ENCODE measurements at regions not wholly inside any gene's neighbourhood (a gene's known extent, or its start where the extent isn't known, plus 50 kb on each side); places are given as distances from the start of the nearest gene placed in this dataset.

DNA sequence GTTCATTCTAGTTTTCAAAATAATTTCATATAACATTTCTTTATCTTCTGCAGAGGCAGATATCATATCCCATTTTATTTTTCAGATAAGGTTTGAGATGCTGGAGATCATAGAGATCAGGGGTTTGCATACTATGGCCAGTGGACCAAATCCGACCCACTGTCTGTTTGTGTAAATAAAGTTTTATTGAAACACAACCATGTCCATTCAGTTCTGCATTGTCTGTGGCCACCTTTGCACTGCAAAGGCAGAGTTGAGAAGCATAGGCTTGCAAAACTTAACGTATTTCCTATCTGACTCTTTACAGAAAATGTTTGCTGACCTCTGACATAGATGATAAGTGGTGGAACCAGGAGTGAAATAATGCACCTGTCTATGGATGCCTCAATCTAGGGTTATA lies 63.9 kb upstream of the SOD3 start:
- TF ChIP-seq NFE2L2 (IDR thresholded peaks at IDR 0.05; ENCODE audit: low read depth, low read length) (no peak), BHLHE40 (IDR thresholded peaks at IDR 0.05; ENCODE audit: low read depth, low read length) (no peak), RCOR1 (IDR thresholded peaks at IDR 0.05; ENCODE audit: insufficient replicate concordance, low read length) (no peak), MXI1 (IDR thresholded peaks at IDR 0.05; ENCODE audit: borderline replicate concordance, low read depth, low read length) (no peak), CHD1 (IDR thresholded peaks at IDR 0.05; ENCODE audit: low read depth, low read length) (no peak), RFX5 (IDR thresholded peaks at IDR 0.05; ENCODE audit: low read depth, low read length) (no peak), RAD21 (IDR thresholded peaks at IDR 0.05; ENCODE audit: low read length) (no peak), POLR2A (IDR thresholded peaks at IDR 0.05; ENCODE audit: low read depth, low read length) (no peak), MAFK (IDR thresholded peaks at IDR 0.05; ENCODE audit: low read depth, low read length) (no peak), MAZ (IDR thresholded peaks at IDR 0.05; ENCODE audit: borderline replicate concordance, low read depth, low read length) (no peak), CEBPB (IDR thresholded peaks at IDR 0.05; ENCODE audit: low read depth, low read length) (no peak), FOS (IDR thresholded peaks at IDR 0.05; ENCODE audit: low read depth, low read length) (no peak), SMC3 (IDR thresholded peaks at IDR 0.05; ENCODE audit: low read depth, low read length) (no peak)
- TF ChIP-seq, protein P1, sequence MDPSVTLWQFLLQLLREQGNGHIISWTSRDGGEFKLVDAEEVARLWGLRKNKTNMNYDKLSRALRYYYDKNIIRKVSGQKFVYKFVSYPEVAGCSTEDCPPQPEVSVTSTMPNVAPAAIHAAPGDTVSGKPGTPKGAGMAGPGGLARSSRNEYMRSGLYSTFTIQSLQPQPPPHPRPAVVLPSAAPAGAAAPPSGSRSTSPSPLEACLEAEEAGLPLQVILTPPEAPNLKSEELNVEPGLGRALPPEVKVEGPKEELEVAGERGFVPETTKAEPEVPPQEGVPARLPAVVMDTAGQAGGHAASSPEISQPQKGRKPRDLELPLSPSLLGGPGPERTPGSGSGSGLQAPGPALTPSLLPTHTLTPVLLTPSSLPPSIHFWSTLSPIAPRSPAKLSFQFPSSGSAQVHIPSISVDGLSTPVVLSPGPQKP (IDR thresholded peaks at IDR 0.05; ENCODE audit: borderline replicate concordance, low read depth, low read length) = no peak
- TF ChIP-seq, protein P2, sequence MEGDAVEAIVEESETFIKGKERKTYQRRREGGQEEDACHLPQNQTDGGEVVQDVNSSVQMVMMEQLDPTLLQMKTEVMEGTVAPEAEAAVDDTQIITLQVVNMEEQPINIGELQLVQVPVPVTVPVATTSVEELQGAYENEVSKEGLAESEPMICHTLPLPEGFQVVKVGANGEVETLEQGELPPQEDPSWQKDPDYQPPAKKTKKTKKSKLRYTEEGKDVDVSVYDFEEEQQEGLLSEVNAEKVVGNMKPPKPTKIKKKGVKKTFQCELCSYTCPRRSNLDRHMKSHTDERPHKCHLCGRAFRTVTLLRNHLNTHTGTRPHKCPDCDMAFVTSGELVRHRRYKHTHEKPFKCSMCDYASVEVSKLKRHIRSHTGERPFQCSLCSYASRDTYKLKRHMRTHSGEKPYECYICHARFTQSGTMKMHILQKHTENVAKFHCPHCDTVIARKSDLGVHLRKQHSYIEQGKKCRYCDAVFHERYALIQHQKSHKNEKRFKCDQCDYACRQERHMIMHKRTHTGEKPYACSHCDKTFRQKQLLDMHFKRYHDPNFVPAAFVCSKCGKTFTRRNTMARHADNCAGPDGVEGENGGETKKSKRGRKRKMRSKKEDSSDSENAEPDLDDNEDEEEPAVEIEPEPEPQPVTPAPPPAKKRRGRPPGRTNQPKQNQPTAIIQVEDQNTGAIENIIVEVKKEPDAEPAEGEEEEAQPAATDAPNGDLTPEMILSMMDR (conservative IDR thresholded peaks at IDR 0.05; ENCODE audit: low read depth, low read length) = no peak
- TF ChIP-seq, protein P3, sequence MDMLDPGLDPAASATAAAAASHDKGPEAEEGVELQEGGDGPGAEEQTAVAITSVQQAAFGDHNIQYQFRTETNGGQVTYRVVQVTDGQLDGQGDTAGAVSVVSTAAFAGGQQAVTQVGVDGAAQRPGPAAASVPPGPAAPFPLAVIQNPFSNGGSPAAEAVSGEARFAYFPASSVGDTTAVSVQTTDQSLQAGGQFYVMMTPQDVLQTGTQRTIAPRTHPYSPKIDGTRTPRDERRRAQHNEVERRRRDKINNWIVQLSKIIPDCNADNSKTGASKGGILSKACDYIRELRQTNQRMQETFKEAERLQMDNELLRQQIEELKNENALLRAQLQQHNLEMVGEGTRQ (IDR thresholded peaks at IDR 0.05; ENCODE audit: low read depth, low read length) = no peak
- peaks cover 12% of the 10 kb centered on the region for H3K27me3 ChIP-seq (ENCODE audit: control insufficient read depth, insufficient read depth, low read length)
- H3K14ac ChIP-seq (replicated peaks; ENCODE audit: low read depth, low read length) = no peak overlapping the region
- no peak overlapping the region for H2BK120ac ChIP-seq (ENCODE audit: low read depth, low read length)
- in situ Hi-C loops (cut with MboI; ENCODE audit: low sequenced_read_pairs) (no loop called here), intact Hi-C loops (cut with micrococcal nuclease) (loop anchor here (10.0 kb wide), 1 partner anchor 253 kb away; no protein-coding TSS in a partner anchor), dilution Hi-C loops (cut with HindIII; ENCODE audit: low sequenced_read_pairs, unreplicated experiment) (no loop called here)
- no peak overlapping the region for H4K5ac ChIP-seq (ENCODE audit: low read depth, low read length)
- ATAC-seq (ENCODE audit: low read depth) = no peak
- no peak overlapping the region for H3K4me3 ChIP-seq (ENCODE audit: insufficient read depth, low read depth, low read length)
- H3K27ac ChIP-seq (ENCODE audit: insufficient read depth, low read length) = no peak overlapping the region
- no peak overlapping the region for H2AK5ac ChIP-seq (ENCODE audit: low read depth, low read length)
- H3K18ac ChIP-seq (ENCODE audit: low read depth, low read length) = no peak overlapping the region
- H3K9me1 ChIP-seq (ENCODE audit: insufficient read depth, low read length) = no peaks in the 10 kb centered on the region
- H4K8ac ChIP-seq (ENCODE audit: low read depth in 2 of 2, low read length in 2 of 2) = no peak overlapping the region
- no peak overlapping the region for H3K9ac ChIP-seq (ENCODE audit: low read depth, low read length)
- no peak overlapping the region for H3K56ac ChIP-seq (ENCODE audit: extremely low read depth, insufficient read depth, low read length)
- no peaks in the 10 kb centered on the region for H3K79me1 ChIP-seq (ENCODE audit: low read depth in 1 of 2, low read length in 2 of 2)
- no peak overlapping the region for H2BK5ac ChIP-seq (ENCODE audit: low read depth, low read length, poor library complexity, severe bottlenecking)
- DNase-seq = no peak
- BruUV-seq (replicated peaks) = no TSS peak
- H3K4me1 ChIP-seq (ENCODE audit: control insufficient read depth, insufficient read depth, low read length) = peaks cover 3% of the 10 kb centered on the region; the same call in 1 of the 2 replicates
- H3K4ac ChIP-seq (ENCODE audit: low read depth, low read length) = no peak overlapping the region
- H4K20me1 ChIP-seq (ENCODE audit: insufficient read depth, low read length) = no peaks in the 10 kb centered on the region
- CTCF ChIA-PET = no interaction called here
- no peaks in the 10 kb centered on the region for H3K36me3 ChIP-seq (ENCODE audit: control insufficient read depth, insufficient read depth, low read length)
- H2BK15ac ChIP-seq (ENCODE audit: low read depth, low read length) = no peak overlapping the region
- no peak overlapping the region for H2AFZ ChIP-seq (replicated peaks; ENCODE audit: low read length, poor library complexity)
- H2BK20ac ChIP-seq (ENCODE audit: low read depth, low read length) = no peak overlapping the region
- H2AK9ac ChIP-seq (replicated peaks; ENCODE audit: low read depth, low read length, poor library complexity) = no peak overlapping the region
- no peak overlapping the region for H4K91ac ChIP-seq (ENCODE audit: insufficient read depth, low read depth, low read length)
- no peak overlapping the region for H3K23ac ChIP-seq (ENCODE audit: low read depth, low read length)
- POLR2A ChIA-PET (ENCODE audit: unreplicated experiment) = no interaction called here
- H3K4me2 ChIP-seq (ENCODE audit: low read depth, low read length) = no peak overlapping the region
- WGBS, 2 experiments (ENCODE audit: extremely low coverage in 2 of 2, insufficient read length in 1 of 2) = no CpG with 5 or more reads among the region's 2 CpGs
- no peaks in the 10 kb centered on the region for H3K9me3 ChIP-seq (ENCODE audit: control insufficient read depth, insufficient read depth, low read length)

Data from IMR-90 (cell line).